Stomach smooth muscle (tissue), 2 donors: ENCODE measurements at regions not wholly inside any gene's neighbourhood (a gene's known extent, or its start where the extent isn't known, plus 50 kb on each side); places are given as distances from the start of the nearest gene placed in this dataset.
"Not testable (repeated sequence)": the region's sequence is repeated elsewhere in the genome, so short reads cannot be mapped to it uniquely, and the experiment has no call there.

Source experiments
- H3K27ac ChIP-seq: one replicate; pipeline ENCODE4 v1.7.0; 2013; ENCODE audit warnings: mild to moderate bottlenecking, low read length, inconsistent platforms
- H3K27me3 ChIP-seq, 2 donors: one replicate each; pipeline ENCODE4 v1.7.0; 2013; ENCODE audit warnings: low read length in 2 of 2; ENCODE audit not compliant: insufficient read depth in 2 of 2, control insufficient read depth in 1 of 2
- H3K36me3 ChIP-seq, 2 donors: one replicate each; pipeline ENCODE4 v1.7.0; 2013; ENCODE audit warnings: low read length in 2 of 2; ENCODE audit not compliant: control insufficient read depth in 2 of 2, insufficient read depth in 2 of 2
- H3K4me1 ChIP-seq: one replicate; pipeline ENCODE4 v1.7.0; 2013; ENCODE audit warnings: low read length; ENCODE audit not compliant: control insufficient read depth, insufficient read depth
- H3K4me3 ChIP-seq, 2 donors: one replicate each; pipeline ENCODE4 v1.7.0; 2013; ENCODE audit warnings: low read length in 2 of 2
- H3K9ac ChIP-seq, 2 donors: one replicate each; pipeline ENCODE4 v1.7.0; 2013; ENCODE audit warnings: low read length in 2 of 2, mild to moderate bottlenecking in 1 of 2
- H3K9me3 ChIP-seq, 2 donors: one replicate each; pipeline ENCODE4 v1.7.0; 2013; ENCODE audit warnings: low read length in 2 of 2; ENCODE audit not compliant: control insufficient read depth in 2 of 2
- donor health status: healthy.
- donor health status: Pancreatic carcinoma.

- Histone ChIP-seq H3K9ac (no peak overlapping the region), H3K27me3 (no peaks in the 10 kb centered on the region), H3K36me3 (no peaks in the 10 kb centered on the region), H3K4me1 (no peaks in the 10 kb centered on the region), H3K4me3 (no peak overlapping the region), H3K27ac (no peak overlapping the region), H3K9me3 (no peaks in the 10 kb centered on the region)
Observed at GRCh38 chr2:176935543-176936102, 277.0 kb upstream of the HNRNPA3 start.

DNA sequence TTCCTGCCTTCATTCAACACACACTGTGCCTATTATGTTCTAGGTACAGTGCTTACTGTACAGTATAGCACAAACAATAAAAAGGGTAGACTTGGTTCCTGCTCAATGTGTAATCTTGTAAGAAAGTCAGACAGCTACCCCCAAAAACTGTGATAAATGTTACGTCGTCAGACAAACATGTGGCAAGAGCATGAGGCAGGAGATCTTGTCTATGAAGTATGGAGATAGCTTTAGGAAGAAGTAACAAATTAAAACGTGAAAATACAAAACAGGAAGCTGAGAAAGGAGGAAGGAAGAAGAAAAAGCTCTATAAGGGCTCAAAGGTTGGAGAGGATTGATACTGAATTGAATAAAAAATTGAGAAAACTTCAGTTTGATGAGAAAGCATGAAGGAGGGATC lies 276.2 kb upstream of the HNRNPA3 start:
- Histone ChIP-seq H3K36me3 (no peaks in the 10 kb centered on the region), H3K9ac (no peak overlapping the region), H3K27me3 (no peaks in the 10 kb centered on the region), H3K9me3 (no peaks in the 10 kb centered on the region), H3K4me1 (no peaks in the 10 kb centered on the region), H3K27ac (no peak overlapping the region), H3K4me3 (no peak overlapping the region)

DNA sequence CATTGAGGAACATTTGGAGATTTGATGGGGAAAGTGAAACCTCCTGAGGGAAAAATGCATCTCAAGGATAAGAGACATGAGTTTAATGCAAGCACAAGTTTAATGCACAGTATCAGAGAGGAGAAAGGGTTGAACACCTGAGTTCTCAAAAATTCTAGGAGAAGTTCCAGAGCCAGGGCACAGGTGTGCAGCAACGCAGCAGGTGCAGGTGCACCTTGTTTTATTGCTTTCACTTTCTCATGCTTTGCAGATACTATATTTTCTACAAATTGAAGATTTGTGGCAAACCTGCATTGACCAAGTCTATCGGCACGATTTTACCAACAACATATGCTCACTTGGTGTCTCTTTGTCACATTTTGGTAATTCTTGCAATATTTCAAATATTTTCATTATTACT lies 267.6 kb upstream of the HNRNPA3 start:
- Histone ChIP-seq H3K36me3 (no peaks in the 10 kb centered on the region), H3K27me3 (peaks cover 0 to 3% of the 10 kb centered on the region in 2 donors), H3K9me3 (peaks cover 0 to 2% of the 10 kb centered on the region in 2 donors), H3K4me3 (no peak overlapping the region), H3K27ac (no peak overlapping the region), H3K9ac (no peak overlapping the region), H3K4me1 (no peaks in the 10 kb centered on the region)

DNA sequence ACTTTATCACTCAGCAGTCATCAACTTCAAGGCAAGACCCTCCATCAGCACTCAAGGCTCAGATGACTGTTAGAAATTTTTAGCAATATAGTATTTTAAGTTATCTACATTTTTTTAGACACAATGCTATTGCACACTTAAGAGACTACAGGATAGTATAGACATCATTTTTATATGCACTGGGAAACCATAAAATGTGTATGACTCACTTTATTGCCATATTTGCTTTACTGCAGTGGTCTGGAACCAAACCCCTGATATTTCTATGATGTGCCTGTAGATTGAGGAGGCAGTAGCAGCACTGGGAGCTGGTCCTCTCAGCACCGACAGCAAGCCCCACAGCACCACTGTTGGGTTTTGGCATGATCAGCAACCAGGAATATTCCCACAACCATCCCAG lies 264.8 kb upstream of the HNRNPA3 start:
- Histone ChIP-seq H3K9ac (no peak overlapping the region), H3K27me3 (peaks cover 0 to 3% of the 10 kb centered on the region in 2 donors), H3K4me3 (no peak overlapping the region), H3K9me3 (peaks cover 0 to 2% of the 10 kb centered on the region in 2 donors), H3K27ac (no peak overlapping the region), H3K4me1 (no peaks in the 10 kb centered on the region), H3K36me3 (no peaks in the 10 kb centered on the region)

GRCh38 chr2:176951218-176951617 lies 261.4 kb upstream of the HNRNPA3 start:
- not testable (repeated sequence) for H3K9me3 ChIP-seq, H3K27me3 ChIP-seq, H3K4me1 ChIP-seq, H3K36me3 ChIP-seq, H3K27ac ChIP-seq, H3K4me3 ChIP-seq, H3K9ac ChIP-seq

DNA sequence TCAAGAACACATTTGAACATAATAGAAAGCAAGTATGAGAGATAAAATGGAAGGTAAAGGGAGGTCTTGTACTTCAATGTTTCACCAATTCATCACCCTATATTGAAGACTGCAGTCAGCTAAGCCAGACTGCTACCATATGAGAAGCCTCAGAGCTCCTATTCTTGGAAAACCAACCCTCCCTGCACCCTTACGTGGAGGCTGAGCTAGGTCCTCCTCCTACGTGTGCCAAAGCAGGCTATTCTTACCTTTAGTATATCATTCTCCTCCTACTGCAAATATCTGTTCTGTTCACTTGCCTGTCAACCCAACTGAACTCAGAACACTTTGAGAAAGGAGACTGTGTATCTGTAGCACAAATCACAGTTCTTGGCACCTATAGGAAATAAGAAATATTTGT lies 255.8 kb upstream of the HNRNPA3 start:
- H3K9ac ChIP-seq, result no peak overlapping the region
- no peaks in the 10 kb centered on the region for H3K27me3 ChIP-seq
- no peaks in the 10 kb centered on the region for H3K9me3 ChIP-seq
- no peaks in the 10 kb centered on the region for H3K36me3 ChIP-seq
- H3K4me1 ChIP-seq, result no peaks in the 10 kb centered on the region
- no peak overlapping the region for H3K27ac ChIP-seq
- no peak overlapping the region for H3K4me3 ChIP-seq

DNA sequence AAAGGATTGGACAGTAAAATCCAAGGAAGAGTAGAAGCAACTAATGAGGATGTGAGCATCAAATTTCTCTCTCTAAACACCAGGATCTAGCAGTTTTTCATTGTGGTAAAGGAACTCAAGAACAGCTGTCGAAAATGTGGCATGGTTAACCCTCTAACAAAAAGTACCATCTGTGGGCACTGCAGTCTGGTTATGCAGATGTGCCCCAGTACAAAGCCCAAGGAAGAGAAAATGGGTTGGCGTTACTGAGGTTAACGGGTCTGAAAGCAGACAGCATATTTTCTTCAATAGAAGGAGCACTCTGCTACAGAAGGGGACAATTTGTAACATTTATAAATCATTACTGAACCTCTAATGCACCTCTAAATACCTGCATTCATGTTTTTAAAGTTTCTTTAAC lies 253.0 kb upstream of the HNRNPA3 start:
- Histone ChIP-seq H3K9me3 (no peaks in the 10 kb centered on the region), H3K9ac (no peak overlapping the region), H3K4me1 (no peaks in the 10 kb centered on the region), H3K36me3 (no peaks in the 10 kb centered on the region), H3K27ac (no peak overlapping the region), H3K27me3 (no peaks in the 10 kb centered on the region), H3K4me3 (no peak overlapping the region)

DNA sequence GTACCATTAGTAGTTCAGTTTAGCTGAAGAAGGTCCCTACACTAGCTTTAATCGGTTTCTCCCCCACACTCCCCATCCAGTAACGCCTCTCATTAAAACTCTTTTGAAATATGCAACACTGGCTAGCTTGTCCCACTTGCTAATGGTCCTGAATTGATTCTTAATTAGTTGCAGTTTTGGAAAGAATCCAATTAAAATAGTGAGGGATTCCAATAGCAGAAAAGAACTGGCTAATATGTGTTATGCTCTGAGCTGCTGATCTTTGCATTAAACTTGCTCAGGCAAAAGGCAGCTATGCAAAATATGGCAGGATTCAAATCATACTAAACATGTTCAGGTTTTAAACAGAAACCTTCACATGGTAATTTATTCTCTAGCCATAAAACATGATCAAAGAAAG lies 252.5 kb upstream of the HNRNPA3 start:
- H3K27ac ChIP-seq, result no peak overlapping the region

GRCh38 chr2:176960736-176961520 lies 251.7 kb upstream of the HNRNPA3 start:
- no peaks in the 10 kb centered on the region for H3K4me1 ChIP-seq
- no peak overlapping the region for H3K4me3 ChIP-seq
- H3K27me3 ChIP-seq, result no peaks in the 10 kb centered on the region
- no peaks in the 10 kb centered on the region for H3K36me3 ChIP-seq
- no peak overlapping the region for H3K9ac ChIP-seq
- no peaks in the 10 kb centered on the region for H3K9me3 ChIP-seq
- H3K27ac ChIP-seq, result no peak overlapping the region

More for the DNA sequence above, 252.5 kb upstream of the HNRNPA3 start:
- Histone ChIP-seq H3K27me3 (no peaks in the 10 kb centered on the region), H3K36me3 (no peaks in the 10 kb centered on the region), H3K9me3 (no peaks in the 10 kb centered on the region), H3K4me1 (no peaks in the 10 kb centered on the region), H3K9ac (no peak overlapping the region), H3K4me3 (no peak overlapping the region)

DNA sequence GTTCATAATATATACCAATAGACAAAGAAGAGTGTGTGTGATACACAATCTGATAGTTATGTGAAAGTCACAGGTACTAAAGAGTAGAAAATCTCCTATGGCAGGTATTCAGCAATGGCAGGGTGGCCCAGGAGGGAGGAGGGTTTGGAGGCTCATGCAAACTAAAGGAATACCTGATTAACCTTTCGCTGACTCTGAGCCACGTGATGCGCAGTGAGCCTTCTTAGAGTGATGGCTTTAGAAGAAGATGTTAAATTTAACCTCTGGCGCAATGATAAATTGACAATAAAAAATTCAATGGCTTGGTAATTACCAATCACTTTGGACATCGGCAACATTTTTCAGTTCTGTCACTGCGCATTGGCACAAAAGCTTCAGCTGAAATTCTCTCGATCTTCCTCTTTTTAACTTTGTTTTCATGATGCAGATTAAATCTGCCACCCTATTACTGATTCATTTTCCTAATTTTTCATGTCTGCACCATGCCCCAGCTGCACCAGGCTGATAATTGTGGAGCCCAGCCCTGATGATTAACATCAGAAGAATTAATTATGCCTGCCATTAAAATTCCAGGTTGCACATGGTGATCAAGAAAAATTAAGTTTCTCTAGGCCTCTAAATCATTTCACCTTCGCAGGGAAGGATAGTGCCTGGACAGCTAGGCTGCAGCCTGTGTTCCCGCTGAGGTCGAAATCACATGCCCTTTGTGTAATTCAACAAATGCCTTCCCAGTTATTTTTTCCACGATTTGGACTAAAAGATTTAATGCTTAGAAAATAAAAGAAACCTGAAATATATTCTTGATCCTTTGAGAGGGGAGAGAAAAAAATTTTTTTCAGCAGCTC lies 250.6 kb upstream of the HNRNPA3 start:
- no peaks in the 10 kb centered on the region for H3K4me1 ChIP-seq
- H3K9me3 ChIP-seq, result no peaks in the 10 kb centered on the region
- H3K9ac ChIP-seq, result no peak overlapping the region
- H3K27ac ChIP-seq, result no peak overlapping the region
- H3K36me3 ChIP-seq, result no peaks in the 10 kb centered on the region
- no peaks in the 10 kb centered on the region for H3K27me3 ChIP-seq
- H3K4me3 ChIP-seq, result no peak overlapping the region
